ENCODE measurements at regions not wholly inside any gene's neighbourhood (a gene's known extent, or its start where the extent isn't known, plus 50 kb on each side); places are given as distances from the start of the nearest gene placed in this dataset.

DNA sequence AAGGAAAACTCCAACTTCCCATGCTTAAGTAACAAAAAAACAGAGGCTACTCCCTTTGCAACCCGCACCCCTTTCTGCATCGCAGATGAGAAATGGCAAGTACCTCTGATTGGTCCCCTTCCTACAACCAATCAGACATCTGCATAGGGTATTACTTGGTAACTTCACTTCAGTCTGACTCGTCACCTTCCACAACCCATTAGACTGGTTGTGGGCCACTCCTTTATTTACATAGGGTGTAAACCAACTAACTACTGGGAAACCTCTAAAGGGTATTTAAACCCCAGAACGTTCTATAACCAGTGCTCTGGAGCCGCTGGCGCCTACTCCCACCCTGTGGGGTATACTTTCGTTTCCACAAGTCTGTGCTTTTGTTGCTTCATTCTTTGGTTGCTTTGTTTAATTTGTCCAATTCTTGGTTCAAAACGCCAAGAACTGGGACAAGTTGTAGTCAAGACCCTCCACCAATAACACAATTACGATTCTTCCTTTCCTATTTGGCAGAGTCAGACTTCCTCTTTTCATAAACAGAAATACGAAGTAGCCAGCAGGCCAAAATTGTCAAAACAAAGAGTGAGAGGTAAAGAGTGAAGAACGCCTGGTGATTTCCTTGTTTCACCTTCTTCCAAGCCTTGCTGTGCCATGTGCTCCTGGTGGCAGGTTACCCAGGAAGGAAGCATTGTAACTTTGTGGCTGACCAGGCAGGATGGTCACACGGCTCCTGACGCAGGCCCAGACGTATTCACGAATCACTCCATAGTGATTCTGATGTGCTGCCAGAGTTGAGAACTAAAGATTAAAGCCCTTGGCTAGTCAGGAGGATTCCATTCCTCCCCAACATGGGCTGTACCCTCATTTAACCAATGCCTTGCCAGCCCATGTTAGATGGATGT is 477.4 kb downstream of the ARHGEF28 start:
- DNase-seq: no peak

DNA sequence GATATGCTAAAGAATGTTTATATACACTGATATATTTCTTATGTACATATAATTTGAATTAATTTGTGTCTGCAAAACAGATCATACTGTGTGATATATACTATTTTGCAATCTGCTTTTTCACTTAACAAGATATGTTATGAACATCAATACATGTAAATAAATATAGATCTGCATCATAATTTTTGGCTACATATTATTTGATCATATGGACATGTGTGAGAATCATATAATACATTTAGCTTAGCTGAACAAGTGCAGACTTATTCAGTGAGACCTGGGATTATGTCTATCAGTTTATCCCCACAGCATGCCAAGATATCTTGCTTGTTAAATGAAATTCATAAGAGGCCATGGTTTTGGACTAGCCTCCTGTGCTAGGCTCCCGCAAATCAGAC is 474.3 kb downstream of the ARHGEF28 start:
- DNase-seq: no peak

DNA sequence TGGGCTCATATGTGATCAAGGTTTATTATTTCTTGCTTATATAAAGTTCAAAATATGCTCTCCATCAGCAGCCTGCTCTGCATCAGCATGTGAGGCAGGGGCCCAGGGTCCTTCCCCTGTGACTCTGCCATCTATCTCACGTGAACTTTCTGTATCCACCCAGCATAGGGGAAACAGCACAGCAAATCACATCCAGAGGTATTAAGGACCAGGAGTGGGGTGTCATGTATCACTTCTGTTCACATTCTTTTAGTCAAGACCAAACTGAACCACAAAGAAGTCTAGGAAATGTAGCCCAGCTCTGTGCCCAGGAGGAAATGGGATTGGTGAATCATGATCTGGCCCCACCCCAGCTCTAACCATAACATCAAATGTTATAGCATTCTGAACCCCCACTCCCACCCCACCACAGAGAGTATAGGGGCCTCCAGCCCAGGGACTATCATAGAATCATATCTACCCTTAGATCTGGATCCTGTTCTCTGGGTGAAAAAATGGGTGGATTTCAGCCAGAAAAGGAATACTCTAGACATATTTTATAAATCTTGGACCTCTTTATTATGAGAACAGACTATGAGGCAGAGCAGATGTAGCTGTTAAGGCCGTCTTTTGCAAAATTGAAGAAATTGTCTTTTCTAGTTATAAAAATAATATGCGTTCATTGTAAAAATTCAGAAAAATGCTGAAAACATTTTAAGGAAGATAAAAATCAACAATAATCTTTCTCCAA is 473.7 kb downstream of the ARHGEF28 start:
- no peak for DNase-seq

DNA sequence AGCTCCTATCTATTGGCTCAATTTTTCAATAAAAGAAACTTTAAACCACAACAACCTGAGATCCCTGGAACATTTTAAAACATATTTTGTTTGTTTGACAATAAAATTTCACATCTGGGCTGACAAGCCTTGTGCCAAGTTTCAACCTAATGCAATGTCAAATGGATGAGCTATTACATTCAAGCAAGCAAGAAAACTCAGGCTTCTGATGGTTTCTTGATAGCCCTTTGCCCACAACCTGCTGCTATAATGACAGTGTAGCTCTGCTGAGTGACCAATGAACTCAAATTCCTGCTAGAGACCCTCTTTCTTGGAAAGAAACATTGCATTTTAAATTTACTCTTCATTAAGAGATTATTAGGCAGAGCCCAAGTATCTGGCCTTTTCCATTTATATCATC is 472.9 kb downstream of the ARHGEF28 start:
- no peak for DNase-seq

DNA sequence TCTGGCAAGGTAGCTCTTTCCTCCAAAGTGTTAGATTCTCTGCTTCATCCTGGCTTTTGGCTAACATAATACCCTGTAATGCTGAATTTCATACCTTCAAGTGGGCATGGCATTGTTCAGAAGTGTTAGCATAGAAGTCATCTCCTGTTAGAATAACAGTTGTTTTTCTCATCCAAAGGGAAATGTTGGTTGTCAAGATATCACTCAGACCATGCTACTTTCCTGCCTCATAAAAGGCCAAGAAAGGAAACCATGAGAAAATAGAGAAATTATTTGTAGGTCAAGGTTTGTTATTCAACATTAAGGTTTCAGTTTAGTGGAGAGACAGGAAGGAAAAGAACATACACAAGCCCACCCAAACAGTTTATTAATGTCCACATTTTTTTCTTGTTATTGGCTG is 472.5 kb downstream of the ARHGEF28 start:
- no peak for DNase-seq

DNA sequence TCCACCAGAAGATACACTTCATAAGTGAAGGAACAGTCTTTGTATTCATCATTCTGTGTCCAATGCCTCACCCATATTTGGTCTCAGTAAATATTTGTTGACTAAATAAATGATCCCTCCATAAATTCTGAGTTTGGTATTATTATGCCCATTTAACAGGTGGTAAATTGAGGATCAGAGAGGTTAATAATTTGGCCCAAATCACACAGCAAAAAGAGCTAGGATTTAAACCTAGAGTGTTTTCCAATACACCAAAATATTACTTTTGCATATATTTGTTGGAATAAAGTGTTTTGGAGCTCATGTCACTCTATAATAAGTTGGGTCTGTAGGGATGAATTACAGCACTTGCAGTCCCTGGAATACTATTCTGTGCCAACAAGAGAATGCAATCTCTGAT is 470.3 kb downstream of the ARHGEF28 start:
- DNase-seq: no peak

DNA sequence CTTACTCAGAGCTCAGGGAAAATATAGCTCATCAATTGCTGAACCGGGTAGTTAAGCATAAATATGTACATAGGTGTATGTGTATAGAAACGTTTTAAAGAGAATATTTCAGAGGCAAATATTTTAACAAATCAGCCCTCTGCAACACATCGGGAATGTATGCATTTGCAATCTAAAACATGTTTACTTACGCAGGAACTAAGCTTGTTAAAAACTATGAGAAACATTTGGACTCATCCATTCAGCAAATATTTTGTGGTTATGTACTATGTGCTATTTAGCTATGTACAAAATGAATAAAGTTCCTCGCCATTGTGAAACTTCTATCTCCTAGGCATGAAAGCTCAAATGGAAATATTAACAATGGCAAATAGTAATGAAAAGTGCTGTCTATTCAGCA is 469.9 kb downstream of the ARHGEF28 start:
- no peak for DNase-seq

DNA sequence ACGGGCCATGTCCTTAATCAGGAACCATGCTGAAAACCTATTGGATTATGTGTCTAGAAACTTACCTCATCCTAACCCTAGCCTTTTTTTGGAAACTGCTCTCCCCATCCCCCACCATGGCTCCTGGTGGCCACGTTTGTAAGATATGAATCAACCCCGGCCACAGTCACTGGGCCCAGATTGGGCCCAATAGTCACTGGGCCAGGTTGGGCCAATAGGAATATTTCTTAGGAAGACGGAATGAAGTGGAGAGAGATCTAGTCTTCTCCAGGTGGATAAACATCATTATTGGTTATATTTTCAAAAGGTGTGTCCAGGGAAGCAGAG is 468.7 kb downstream of the ARHGEF28 start:
- DNase-seq: no peak

DNA sequence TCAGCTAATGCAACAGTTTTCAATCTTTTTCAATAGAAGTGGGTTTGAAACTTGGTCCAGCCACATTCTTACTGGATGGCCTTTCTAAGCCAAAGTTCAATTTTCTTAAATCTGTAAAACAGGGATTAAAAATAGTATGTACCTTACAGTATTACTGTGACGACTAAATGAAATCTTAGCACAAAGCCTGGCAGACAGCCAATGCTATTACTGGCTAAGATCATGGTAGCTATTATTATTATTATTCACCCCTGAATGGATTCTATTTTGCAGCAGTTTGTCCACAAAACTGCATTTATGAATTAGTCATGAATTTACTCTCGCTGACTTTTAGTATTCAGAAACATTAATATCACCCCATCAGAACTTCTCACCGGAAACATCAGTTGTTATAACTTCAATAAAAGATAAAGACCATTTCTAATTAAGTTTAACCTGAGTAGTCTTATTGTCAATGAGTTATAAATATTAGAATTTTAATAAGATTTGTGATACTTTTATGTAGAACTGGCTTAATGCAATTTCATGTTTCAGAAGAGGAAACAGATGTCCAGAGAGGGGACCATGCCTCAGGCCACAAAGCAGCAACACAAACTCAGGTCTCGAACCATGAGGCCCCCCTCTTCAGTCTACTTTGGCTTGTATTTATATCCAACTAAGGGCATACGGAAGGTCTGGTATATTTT is 468.2 kb downstream of the ARHGEF28 start:
- DNase-seq: no peak

DNA sequence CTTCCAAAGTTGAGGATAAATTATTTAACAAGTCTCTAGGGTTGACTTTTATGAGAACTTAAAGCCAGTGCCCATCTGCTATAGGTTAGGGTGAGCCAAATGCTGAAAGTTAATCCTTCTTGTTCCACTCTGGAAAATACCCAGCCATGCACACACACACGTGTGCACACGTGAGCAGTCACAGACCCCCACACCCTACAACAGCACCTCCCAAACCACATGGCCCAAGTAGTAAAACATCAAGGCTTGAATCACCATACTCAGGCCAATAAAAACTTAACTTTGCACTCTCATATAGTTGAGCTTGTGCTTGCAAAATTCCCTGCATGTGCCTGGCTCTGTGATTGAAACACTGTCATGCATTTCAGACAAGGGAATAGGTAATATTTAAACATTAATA is 467.6 kb downstream of the ARHGEF28 start:
- no peak for DNase-seq

DNA sequence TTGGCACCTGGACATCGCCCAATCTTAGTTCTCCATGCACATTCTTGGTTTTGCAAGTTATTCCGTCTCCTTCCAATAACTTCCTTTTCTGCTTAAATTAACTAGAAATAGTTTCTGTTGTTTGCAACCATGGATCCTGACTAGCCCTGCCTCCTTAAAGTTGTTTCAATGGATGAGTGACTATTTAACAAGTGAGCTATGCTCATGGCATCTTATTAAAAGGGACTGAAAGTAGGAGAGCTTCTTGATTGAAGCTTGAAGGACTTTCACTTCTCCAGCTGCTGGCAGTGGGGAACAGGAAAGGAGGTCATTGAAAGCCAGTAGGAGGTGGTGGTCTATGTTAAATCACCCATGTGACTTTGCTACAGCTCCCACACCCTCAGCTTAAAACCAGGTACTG is 466.8 kb downstream of the ARHGEF28 start:
- no peak for DNase-seq

DNA sequence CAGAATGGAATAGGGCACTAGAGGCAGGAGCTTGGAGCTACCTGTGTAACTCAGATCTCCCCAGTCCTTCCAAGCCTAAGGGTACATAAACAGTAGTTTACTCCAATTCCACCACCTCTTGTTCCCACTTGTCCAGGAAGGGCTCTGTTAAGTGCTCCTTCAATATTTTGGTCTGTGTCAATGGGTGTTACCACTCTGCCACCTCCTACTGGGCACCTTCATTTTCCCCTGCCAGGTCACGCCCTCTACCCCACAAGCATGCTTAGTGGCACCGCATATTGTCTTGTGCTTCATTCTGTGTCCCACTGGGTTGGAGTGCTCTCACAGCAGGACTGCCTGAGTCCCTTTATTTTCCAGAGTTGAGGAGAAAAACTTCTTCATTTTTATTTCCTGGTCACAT is 459.8 kb downstream of the ARHGEF28 start:
- DNase-seq: no peak

DNA sequence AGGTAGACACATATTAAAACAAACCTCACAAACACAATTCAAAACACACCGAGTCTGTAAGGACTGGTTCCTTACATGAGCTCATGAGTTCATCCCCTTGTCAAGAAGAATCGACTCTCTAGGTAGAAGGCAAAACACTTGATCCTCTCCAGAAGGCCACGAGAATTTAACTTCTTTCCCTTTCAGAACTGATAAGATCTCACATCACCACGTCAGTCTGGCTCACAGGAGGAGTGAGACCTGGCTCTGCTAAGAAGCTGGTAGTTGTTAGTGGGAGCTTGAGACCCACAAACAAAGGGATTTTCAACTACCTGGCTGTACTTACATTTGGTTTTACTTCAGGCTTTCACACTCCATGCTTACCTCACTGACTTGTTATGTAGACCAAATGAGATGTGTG is 459.2 kb downstream of the ARHGEF28 start:
- DNase-seq: no peak

DNA sequence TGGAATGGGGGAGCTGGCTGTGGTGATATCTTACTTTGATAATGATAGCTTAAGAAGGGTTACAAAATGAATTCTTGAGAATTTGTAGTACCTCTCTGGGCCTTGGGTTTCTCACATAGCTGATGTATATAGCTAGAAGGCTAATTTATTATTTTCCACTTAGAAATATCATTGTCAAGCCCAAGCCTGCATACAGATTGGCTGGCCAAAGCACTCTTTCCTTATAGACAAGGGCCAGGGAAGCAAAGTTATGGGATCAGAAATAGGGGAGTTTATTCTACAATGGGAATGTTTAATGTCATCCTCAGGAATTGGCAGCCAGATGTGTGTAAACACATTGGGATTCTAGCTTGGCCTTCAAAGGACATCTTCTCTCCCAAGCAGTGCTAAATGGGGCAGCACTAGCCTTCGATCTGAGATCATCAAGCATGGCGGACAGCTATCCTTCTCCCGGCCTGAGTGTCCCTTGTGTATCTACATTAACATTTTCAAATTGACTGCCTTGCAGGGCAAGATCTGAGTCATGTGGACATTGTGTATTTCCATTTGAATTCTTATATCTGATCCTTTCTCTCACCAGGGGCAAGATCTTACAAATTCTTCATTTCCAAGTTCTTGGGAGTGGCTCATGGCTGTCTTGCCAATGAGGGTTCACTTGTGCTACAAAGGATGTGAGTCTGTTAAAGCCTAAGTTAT is 457.2 kb downstream of the ARHGEF28 start:
- DNase-seq: no peak

DNA sequence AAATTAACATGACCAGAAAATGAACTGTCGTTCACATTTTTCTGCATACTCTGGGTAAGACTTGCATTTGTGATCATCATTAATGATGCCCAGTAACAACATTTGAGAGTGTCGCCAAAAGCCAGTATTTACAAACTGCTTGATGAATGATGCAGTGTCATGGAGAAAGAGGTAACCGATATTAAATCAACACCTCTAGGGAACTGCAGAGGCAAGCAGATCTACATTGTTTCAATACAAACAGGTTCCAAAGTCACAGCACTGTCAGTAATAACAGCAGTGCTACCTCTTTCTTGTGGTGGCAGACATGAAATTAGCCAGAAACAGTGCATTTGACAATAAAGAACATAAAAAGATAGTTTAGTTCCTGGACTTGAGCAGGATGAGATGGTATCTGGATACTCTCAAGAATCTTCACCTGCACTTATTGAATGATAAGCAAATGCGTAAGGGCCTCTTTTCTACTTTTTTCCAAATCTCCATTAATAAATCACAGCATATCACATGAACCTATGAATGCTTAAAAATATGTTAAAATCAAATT is 456.6 kb downstream of the ARHGEF28 start:
- no peak for DNase-seq

DNA sequence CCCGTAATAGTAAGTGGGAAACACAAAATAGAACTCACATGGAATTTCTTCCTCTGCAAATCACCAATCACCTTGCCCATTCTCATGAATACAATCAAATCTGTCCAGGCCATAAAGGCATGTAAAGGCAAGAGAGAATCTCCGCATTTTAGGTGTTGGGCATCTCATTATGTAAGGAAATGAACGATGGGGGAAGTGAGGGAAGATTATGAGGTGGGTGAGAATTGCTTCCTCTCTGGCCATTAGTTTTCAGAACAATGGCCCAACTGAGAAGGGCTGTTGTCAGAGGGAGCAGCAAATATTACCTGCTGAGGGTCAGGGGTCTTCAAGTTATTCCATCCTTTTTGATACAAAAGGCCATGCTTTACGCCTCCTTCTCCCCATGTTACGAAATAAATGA is 455.1 kb downstream of the ARHGEF28 start:
- DNase-seq: no peak

DNA sequence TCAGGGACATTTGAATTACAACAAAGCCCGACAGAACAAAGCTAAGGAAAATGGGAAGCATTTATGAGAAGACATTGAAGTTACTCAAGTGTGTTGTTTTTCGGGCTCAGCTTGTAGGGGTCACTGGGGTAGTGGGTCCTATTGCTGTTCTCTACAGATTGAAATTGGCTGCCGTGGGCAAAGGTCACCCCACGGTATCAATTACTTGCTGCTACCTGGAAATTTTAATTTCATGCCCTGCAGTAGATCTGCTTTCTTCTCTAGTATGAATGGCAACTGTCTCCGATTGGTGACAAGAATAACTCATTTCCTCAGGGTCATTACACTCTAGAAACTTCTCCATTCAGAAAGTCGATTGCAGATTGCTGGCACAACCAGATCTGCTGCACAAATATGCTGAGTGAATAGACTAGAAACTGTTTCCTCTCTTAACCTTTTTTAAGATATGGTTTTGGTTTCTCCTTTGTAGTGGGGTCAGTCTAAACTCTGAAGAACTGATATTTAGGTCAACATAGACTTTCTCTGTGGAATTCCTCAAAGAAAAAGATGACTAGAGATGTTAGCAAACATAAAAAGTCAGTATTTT is 454.1 kb downstream of the ARHGEF28 start:
- no peak for DNase-seq

DNA sequence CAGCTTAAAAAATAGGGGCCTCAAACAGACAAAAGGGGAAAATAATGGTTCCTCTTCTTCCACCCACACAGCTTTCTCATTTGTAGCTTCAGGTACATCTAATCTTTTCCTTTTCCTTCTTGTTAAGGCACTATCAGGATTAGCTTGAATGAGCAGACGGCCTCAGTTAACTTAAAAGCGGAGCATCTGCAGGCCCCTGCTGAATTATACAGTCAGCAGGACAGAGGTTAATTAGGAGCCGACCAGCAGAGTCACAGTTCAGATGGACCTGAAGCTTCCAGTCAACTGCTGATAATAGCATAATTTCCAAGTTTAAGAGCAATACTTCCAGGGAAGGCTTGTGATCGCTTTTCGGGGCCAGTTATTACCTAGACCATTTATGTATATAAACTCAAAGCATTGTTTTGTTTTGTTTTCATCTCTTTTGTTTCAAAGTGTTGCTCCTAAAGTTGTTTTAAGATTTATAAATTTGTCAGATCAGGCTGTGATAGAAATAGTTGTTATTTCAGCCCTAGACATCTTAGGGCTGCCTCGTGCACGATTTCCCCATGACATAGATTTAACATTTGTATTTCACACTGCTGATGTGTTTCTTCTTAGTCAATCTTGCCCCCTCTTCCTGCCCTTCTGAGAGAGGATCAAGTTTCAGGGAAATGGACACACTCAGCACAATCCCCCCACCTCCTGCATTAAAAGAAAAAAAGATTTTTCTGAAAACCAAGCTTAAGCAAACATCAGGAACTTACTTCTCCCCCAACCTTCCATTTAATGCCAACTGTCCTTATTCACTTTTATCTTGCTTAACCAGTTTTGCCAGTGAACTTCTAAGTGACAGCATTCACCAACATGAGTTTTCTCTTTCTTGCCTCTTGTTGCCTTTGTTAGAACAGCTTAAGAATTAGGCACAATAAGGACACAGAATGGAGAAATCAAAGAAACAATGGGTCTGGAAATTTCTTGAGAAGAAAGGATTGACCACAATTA is 449.8 kb downstream of the ARHGEF28 start:
- no peak for DNase-seq

DNA sequence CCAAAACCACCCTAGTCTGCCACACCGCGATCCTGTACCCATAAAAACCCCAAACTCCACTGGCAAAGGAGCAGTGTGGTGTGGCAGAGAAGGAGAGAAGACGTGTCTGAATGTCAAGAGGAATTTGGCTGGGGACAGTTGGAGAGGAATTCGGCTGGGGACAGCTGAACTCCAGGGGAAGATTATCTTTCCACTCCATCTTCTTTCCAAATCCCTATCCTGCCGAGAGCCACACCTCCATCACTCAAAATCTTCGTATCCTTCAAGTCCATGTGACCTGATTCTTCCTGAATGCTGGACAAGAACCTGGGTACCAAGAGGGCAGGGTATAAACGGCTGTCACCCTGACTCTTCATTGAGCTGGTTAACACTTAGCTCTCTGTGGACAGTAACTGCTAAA is 448.1 kb downstream of the ARHGEF28 start:
- no peak for DNase-seq

DNA sequence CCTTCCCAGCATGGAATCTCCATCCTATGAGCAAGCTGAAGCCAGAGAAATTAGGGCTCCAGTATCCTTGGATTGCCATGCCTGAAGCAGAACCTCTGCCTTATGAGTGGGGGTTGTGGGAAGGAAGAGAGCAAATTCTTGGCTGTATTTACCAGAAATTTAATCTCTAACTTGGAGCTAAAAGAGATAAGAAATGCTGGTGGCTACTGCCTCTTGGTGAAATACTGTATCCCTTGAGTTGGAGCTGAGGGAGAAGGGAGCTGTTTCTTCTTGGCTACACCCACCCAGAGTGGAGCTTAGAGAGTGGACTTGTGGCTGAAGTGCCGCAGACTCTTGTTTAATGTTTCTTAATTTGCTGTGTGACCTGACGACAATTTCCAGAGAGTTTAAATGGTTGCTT is 447.3 kb downstream of the ARHGEF28 start:
- DNase-seq: no peak

DNA sequence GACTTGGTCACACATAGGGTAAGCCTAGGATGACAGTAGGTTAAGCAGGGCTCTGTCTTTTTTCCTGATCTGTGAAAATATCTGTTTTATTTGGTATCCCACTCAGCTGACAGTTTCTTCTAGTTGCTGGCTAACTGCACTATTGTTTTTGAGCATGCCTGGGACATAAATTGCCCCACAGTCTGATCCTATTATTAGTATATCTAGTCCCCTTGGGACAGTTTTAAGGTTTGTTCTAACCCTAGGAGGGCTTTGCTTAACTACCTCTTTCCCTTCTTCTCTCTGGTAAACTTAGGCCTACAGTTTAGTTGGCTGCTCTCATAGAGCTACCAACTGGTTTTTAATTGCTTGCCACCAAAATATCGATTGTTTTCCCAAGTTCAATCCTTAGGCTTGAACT is 446.6 kb downstream of the ARHGEF28 start:
- DNase-seq: no peak

Measured in amniotic stem cell (primary cell).